ENCODE measurements at regions not wholly inside any gene's neighbourhood (a gene's known extent, or its start where the extent isn't known, plus 50 kb on each side); places are given as distances from the start of the nearest gene placed in this dataset.

DNA sequence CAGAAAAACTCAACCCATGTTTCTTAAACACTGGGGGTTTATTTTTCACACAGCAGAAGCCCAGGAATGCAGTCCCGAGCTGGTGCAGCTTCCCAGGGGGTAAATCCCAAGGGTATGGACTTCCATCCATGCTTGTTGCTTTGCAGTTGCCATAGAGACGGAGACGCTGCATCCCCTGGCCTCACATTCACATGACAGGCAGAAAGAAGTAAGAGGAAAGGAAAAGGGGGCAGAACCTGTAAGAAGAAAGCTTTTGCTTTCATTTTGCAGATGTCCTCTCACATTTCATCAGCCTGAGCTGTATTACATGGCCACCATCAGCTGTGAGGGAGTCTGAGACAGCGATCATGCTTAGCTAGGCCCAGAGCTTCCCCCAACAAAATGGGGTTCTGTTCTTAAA is 321.0 kb downstream of the AGTPBP1 start:
- H3K4ac ChIP-seq (ENCODE audit: low read depth, low read length): no peak overlapping the region
- H4K8ac ChIP-seq (ENCODE audit: low read depth in 2 of 2, low read length in 2 of 2): no peak overlapping the region
- POLR2A ChIA-PET (ENCODE audit: unreplicated experiment): no interaction called here
- H2BK20ac ChIP-seq (ENCODE audit: low read depth, low read length): no peak overlapping the region
- CTCF ChIA-PET: no interaction called here
- H4K20me1 ChIP-seq (ENCODE audit: insufficient read depth, low read length): no peaks in the 10 kb centered on the region
- intact Hi-C loops (cut with micrococcal nuclease) (no loop called here), dilution Hi-C loops (cut with HindIII; ENCODE audit: low sequenced_read_pairs, unreplicated experiment) (no loop called here), in situ Hi-C loops (cut with MboI; ENCODE audit: low sequenced_read_pairs) (no loop called here)
- no peaks in the 10 kb centered on the region for H3K79me1 ChIP-seq (ENCODE audit: low read depth in 1 of 2, low read length in 2 of 2)
- H4K91ac ChIP-seq (ENCODE audit: insufficient read depth, low read depth, low read length): no peak overlapping the region
- no peak overlapping the region for H3K9ac ChIP-seq (ENCODE audit: low read depth, low read length)
- H3K27ac ChIP-seq (ENCODE audit: insufficient read depth, low read length): no peak overlapping the region
- H3K56ac ChIP-seq (ENCODE audit: extremely low read depth, insufficient read depth, low read length): no peak overlapping the region
- H3K14ac ChIP-seq (replicated peaks; ENCODE audit: low read depth, low read length): no peak overlapping the region
- no peak overlapping the region for H2AK9ac ChIP-seq (replicated peaks; ENCODE audit: low read depth, low read length, poor library complexity)
- peaks cover 24% of the 10 kb centered on the region for H3K9me3 ChIP-seq (ENCODE audit: control insufficient read depth, insufficient read depth, low read length)
- TF ChIP-seq MAFK (IDR thresholded peaks at IDR 0.05; ENCODE audit: low read depth, low read length) (no peak), RAD21 (IDR thresholded peaks at IDR 0.05; ENCODE audit: low read length) (no peak), POLR2A (IDR thresholded peaks at IDR 0.05; ENCODE audit: low read depth, low read length) (no peak), RFX5 (IDR thresholded peaks at IDR 0.05; ENCODE audit: low read depth, low read length) (no peak), SMC3 (IDR thresholded peaks at IDR 0.05; ENCODE audit: low read depth, low read length) (no peak), RCOR1 (IDR thresholded peaks at IDR 0.05; ENCODE audit: insufficient replicate concordance, low read length) (no peak), NFE2L2 (IDR thresholded peaks at IDR 0.05; ENCODE audit: low read depth, low read length) (no peak), FOS (IDR thresholded peaks at IDR 0.05; ENCODE audit: low read depth, low read length) (no peak)
- H3K18ac ChIP-seq (ENCODE audit: low read depth, low read length): no peak overlapping the region
- no peak overlapping the region for H3K23ac ChIP-seq (ENCODE audit: low read depth, low read length)
- H3K36me3 ChIP-seq (ENCODE audit: control insufficient read depth, insufficient read depth, low read length): no peaks in the 10 kb centered on the region
- ATAC-seq (ENCODE audit: low read depth) (no peak), DNase-seq (no peak)
- no peak overlapping the region for H2AFZ ChIP-seq (replicated peaks; ENCODE audit: low read length, poor library complexity)
- H3K4me1 ChIP-seq (ENCODE audit: control insufficient read depth, insufficient read depth, low read length): no peaks in the 10 kb centered on the region
- no peak overlapping the region for H2AK5ac ChIP-seq (ENCODE audit: low read depth, low read length)
- WGBS, 2 experiments (ENCODE audit: extremely low coverage in 2 of 2, insufficient read length in 1 of 2): no CpG with 5 or more reads among the region's 4 CpGs
- H4K5ac ChIP-seq (ENCODE audit: low read depth, low read length): no peak overlapping the region
- H3K27me3 ChIP-seq (ENCODE audit: control insufficient read depth, insufficient read depth, low read length): no peaks in the 10 kb centered on the region
- no peak overlapping the region for H2BK120ac ChIP-seq (ENCODE audit: low read depth, low read length)
- no peak overlapping the region for H2BK15ac ChIP-seq (ENCODE audit: low read depth, low read length)
- no peaks in the 10 kb centered on the region for H3K9me1 ChIP-seq (ENCODE audit: insufficient read depth, low read length)
- H3K4me2 ChIP-seq (ENCODE audit: low read depth, low read length): no peak overlapping the region
- H3K4me3 ChIP-seq (ENCODE audit: insufficient read depth, low read depth, low read length): no peak overlapping the region
- BruUV-seq (replicated peaks): no TSS peak
- H2BK5ac ChIP-seq (ENCODE audit: low read depth, low read length, poor library complexity, severe bottlenecking): no peak overlapping the region
